Type B pancreatic cell (in vitro differentiated cells): ENCODE measurements at regions not wholly inside any gene's neighbourhood (a gene's known extent, or its start where the extent isn't known, plus 50 kb on each side); places are given as distances from the start of the nearest gene placed in this dataset.

ENCODE experiments used
- DNase-seq: peaks from one replicate; pipeline ENCODE4 v3.0.0; 2021; ENCODE audit warnings: mixed read lengths; ENCODE audit not compliant: unreplicated experiment; ENCODE audit errors: extremely low spot score
- H3K27ac Mint-ChIP-seq: 2 replicates; pipeline ENCODE4 v1.8.0; 2021; ENCODE audit warnings: mild to moderate bottlenecking, mixed read lengths
- H3K27me3 Mint-ChIP-seq: 2 replicates; pipeline ENCODE4 v1.8.0; 2021; ENCODE audit warnings: mixed read lengths
- H3K36me3 Mint-ChIP-seq: 2 replicates; pipeline ENCODE4 v1.8.0; 2021; ENCODE audit warnings: mixed read lengths
- H3K4me1 Mint-ChIP-seq: one replicate; pipeline ENCODE4 v1.8.0; 2021; ENCODE audit warnings: mixed read lengths; ENCODE audit not compliant: unreplicated experiment
- H3K4me3 Mint-ChIP-seq: 2 replicates; pipeline ENCODE4 v1.8.0; 2021; ENCODE audit warnings: mild to moderate bottlenecking, mixed read lengths
- H3K9me3 Mint-ChIP-seq: 2 replicates; pipeline ENCODE4 v1.8.0; 2021; ENCODE audit warnings: mixed read lengths
- CTCF ChIP-seq: fragments of 200-600 bp; sonication (generic); conservative IDR thresholded peaks from 2 replicates; pipeline ENCODE4 v1.5.0; 2021; ENCODE audit warnings: antibody characterized with exemption, mild to moderate bottlenecking

- DNase-seq, result no peak
- no peak for TF ChIP-seq CTCF
- Mint-ChIP-seq H3K4me3 (no peak overlapping the region), H3K36me3 (no peaks in the 10 kb centered on the region), H3K9me3 (no peaks in the 10 kb centered on the region), H3K4me1 (peaks cover 18% of the 10 kb centered on the region), H3K27me3 (no peaks in the 10 kb centered on the region), H3K27ac (no peak overlapping the region)
These were observed 213.4 kb downstream of the ZBBX start for GRCh38 chr3:167166594-167167253.

- Mint-ChIP-seq H3K4me1 (peaks cover 18% of the 10 kb centered on the region), H3K27me3 (no peaks in the 10 kb centered on the region), H3K4me3 (no peak overlapping the region), H3K36me3 (no peaks in the 10 kb centered on the region), H3K27ac (no peak overlapping the region), H3K9me3 (no peaks in the 10 kb centered on the region)
- no peak for DNase-seq
- no peak for TF ChIP-seq CTCF
These were observed 214.1 kb downstream of the ZBBX start for GRCh38 chr3:167166012-167166411.

GRCh38 chr3:167163580-167163979 is 216.5 kb downstream of the ZBBX start:
- Mint-ChIP-seq H3K4me1 (peaks cover 18% of the 10 kb centered on the region), H3K27ac (no peak overlapping the region), H3K9me3 (no peaks in the 10 kb centered on the region), H3K27me3 (no peaks in the 10 kb centered on the region), H3K36me3 (no peaks in the 10 kb centered on the region), H3K4me3 (no peak overlapping the region)
- DNase-seq, result no peak
- no peak for TF ChIP-seq CTCF

GRCh38 chr3:167162083-167162482 is 218.0 kb downstream of the ZBBX start:
- TF ChIP-seq CTCF, result no peak
- Mint-ChIP-seq H3K4me3 (no peak overlapping the region), H3K36me3 (no peaks in the 10 kb centered on the region), H3K27me3 (no peaks in the 10 kb centered on the region), H3K4me1 (peaks cover 12% of the 10 kb centered on the region), H3K9me3 (no peaks in the 10 kb centered on the region), H3K27ac (no peak overlapping the region)
- DNase-seq, result no peak

- no peaks in the 10 kb centered on the region for H3K36me3 Mint-ChIP-seq
- no peaks in the 10 kb centered on the region for H3K4me1 Mint-ChIP-seq
- H3K27ac Mint-ChIP-seq, result no peak overlapping the region
- no peak overlapping the region for H3K4me3 Mint-ChIP-seq
- H3K27me3 Mint-ChIP-seq, result no peaks in the 10 kb centered on the region
- no peak for DNase-seq
- H3K9me3 Mint-ChIP-seq, result peaks cover 5% of the 10 kb centered on the region
- no peak for TF ChIP-seq CTCF
These were observed 219.3 kb downstream of the ZBBX start for GRCh38 chr3:167160781-167161180.

- Mint-ChIP-seq H3K36me3 (no peaks in the 10 kb centered on the region), H3K9me3 (peaks cover 7% of the 10 kb centered on the region), H3K27me3 (no peaks in the 10 kb centered on the region), H3K4me3 (no peak overlapping the region), H3K27ac (no peak overlapping the region), H3K4me1 (no peaks in the 10 kb centered on the region)
- no peak for TF ChIP-seq CTCF
- DNase-seq, result no peak
These were observed 228.5 kb downstream of the ZBBX start for GRCh38 chr3:167151636-167152035.
